ENCODE measurements at regions not wholly inside any gene's neighbourhood (a gene's known extent, or its start where the extent isn't known, plus 50 kb on each side); places are given as distances from the start of the nearest gene placed in this dataset.

DNA sequence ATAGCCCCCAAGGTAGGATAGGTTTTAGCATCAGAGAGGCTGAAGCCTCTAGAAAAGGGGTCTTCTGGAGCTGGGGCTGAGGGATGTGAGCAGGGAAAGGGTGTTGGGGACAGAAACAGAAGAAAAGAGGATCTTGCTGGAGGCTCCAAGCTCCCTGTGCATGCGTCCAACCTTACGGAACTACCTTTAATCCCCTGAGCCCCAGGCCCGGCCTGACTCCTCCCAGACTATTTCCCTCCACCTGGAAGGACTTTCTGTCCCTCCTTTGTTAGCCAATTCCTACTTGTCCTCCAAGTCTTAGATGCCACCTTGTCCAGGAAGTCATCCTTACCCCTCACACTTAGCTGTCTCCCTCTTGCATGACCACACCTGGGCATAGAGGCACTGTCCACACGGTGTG is 50.0 kb upstream of the VPS8 start:
- no peak overlapping the region for H3K4me3 Mint-ChIP-seq
- no peak for DNase-seq (ENCODE audit: low spot score in 2 of 2, unreplicated experiment in 2 of 2)
- H3K27me3 Mint-ChIP-seq (ENCODE audit: low read depth) = no peaks in the 10 kb centered on the region
- TF ChIP-seq, protein P1, sequence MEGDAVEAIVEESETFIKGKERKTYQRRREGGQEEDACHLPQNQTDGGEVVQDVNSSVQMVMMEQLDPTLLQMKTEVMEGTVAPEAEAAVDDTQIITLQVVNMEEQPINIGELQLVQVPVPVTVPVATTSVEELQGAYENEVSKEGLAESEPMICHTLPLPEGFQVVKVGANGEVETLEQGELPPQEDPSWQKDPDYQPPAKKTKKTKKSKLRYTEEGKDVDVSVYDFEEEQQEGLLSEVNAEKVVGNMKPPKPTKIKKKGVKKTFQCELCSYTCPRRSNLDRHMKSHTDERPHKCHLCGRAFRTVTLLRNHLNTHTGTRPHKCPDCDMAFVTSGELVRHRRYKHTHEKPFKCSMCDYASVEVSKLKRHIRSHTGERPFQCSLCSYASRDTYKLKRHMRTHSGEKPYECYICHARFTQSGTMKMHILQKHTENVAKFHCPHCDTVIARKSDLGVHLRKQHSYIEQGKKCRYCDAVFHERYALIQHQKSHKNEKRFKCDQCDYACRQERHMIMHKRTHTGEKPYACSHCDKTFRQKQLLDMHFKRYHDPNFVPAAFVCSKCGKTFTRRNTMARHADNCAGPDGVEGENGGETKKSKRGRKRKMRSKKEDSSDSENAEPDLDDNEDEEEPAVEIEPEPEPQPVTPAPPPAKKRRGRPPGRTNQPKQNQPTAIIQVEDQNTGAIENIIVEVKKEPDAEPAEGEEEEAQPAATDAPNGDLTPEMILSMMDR (IDR thresholded peaks at IDR 0.05; ENCODE audit: unreplicated experiment) = no peak
- peak overlapping the region; percentile 35 for H3K27ac Mint-ChIP-seq
- H3K36me3 Mint-ChIP-seq = no peaks in the 10 kb centered on the region
- H3K4me1 Mint-ChIP-seq = peaks cover 48% of the 10 kb centered on the region
- H3K9me3 Mint-ChIP-seq = no peaks in the 10 kb centered on the region
